Thyroid gland (tissue), 4 donors: ENCODE measurements at regions not wholly inside any gene's neighbourhood (a gene's known extent, or its start where the extent isn't known, plus 50 kb on each side); places are given as distances from the start of the nearest gene placed in this dataset.

Source experiments
- DNase-seq, 2 donors: peaks; one replicate each; pipeline ENCODE4 v3.0.0-alpha.2; 2019
- H3K27ac ChIP-seq, 3 donors: fragments of 200-600 bp; sonication (generic); 1 replicate in 2 of 3; 2 replicates in 1 of 3; pipeline ENCODE4 v1.5.1; 2016 to 2019; ENCODE audit warnings: mild to moderate bottlenecking in 1 of 3, moderate library complexity in 1 of 3
- H3K27me3 ChIP-seq: fragments of 200-600 bp; sonication (generic); one replicate; pipeline ENCODE4 v1.5.1; 2019
- H3K36me3 ChIP-seq, 2 donors: fragments of 200-600 bp; sonication (generic); one replicate each; pipeline ENCODE4 v1.5.1; 2016 to 2019
- H3K4me1 ChIP-seq, 2 donors: fragments of 200-600 bp; sonication (generic); one replicate each; pipeline ENCODE4 v1.5.1; 2017 to 2019
- H3K4me3 ChIP-seq, 3 donors: fragments of 200-600 bp; sonication (generic); replicated peaks in 1 of 3; 1 replicate in 2 of 3; 2 replicates in 1 of 3; pipeline ENCODE4 v1.5.1; 2016; ENCODE audit warnings: mild to moderate bottlenecking in 1 of 3
- H3K9me3 ChIP-seq: fragments of 200-600 bp; sonication (generic); one replicate; pipeline ENCODE4 v1.5.1; 2017
- CTCF ChIP-seq, 6 experiments: fragments of 200-600 bp in 3 of 6; fragments of 450-650 bp in 3 of 6; sonication (generic) in 3 of 6; IDR thresholded peaks; one replicate each; pipeline ENCODE4 v1.5.1; 2016 to 2019; ENCODE audit warnings: antibody characterized with exemption in 6 of 6, mild to moderate bottlenecking in 2 of 6, inconsistent platforms in 1 of 6, moderate library complexity in 1 of 6
- POLR2A ChIP-seq, 2 donors: fragments of 450-650 bp; IDR thresholded peaks; one replicate each; pipeline ENCODE4 v1.6.1; 2017; ENCODE audit warnings: antibody characterized with exemption in 2 of 2, mild to moderate bottlenecking in 2 of 2, moderate library complexity in 1 of 2
- WGBS, 2 donors: methylation state at CpG; one replicate each; pipeline ENCODE4 v1.1.5; 2017; 5-methylcytosine and 5-hydroxymethylcytosine counted together
- intact Hi-C: fragments of 100-400 bp; cut with DNase I; formaldehyde crosslinking; loops from one replicate; pipeline ENCODE4 v1.15.1; 2023

- intact Hi-C loops: no loop called here
- Histone ChIP-seq H3K27me3 (no peaks in the 10 kb centered on the region), H3K36me3 (no peaks in the 10 kb centered on the region), H3K4me3 (no peak overlapping the region), H3K27ac (peak overlapping the region; percentile 82 to 89 (median 83)), H3K4me1 (peaks cover 36 to 62% of the 10 kb centered on the region in 2 donors), H3K9me3 (no peaks in the 10 kb centered on the region)
- 72 to 76% methylated on average over 3 of the region's 3 CpGs for WGBS, 2 donors
- no peak for DNase-seq
- TF ChIP-seq CTCF (IDR thresholded peaks at IDR 0.05) (no peak), POLR2A (IDR thresholded peaks at IDR 0.05) (no peak)
Measured at GRCh38 chr3:143208976-143209714, 89.6 kb downstream of the CHST2 start.

GRCh38 chr3:143209715-143210059 lies 90.1 kb downstream of the CHST2 start:
- WGBS, 2 donors: 25 to 29% methylated on average over 4 of the region's 4 CpGs
- Histone ChIP-seq H3K36me3 (no peaks in the 10 kb centered on the region), H3K4me1 (peaks cover 36 to 62% of the 10 kb centered on the region in 2 donors), H3K27me3 (no peaks in the 10 kb centered on the region), H3K27ac (peak overlapping the region; percentile 82 to 89 (median 83)), H3K4me3 (no peak overlapping the region), H3K9me3 (no peaks in the 10 kb centered on the region)
- DNase-seq: peak in 1 of 2 donors; percentile 12
- intact Hi-C loops: no loop called here
- TF ChIP-seq CTCF (IDR thresholded peaks at IDR 0.05): no peak
- TF ChIP-seq POLR2A (IDR thresholded peaks at IDR 0.05): no peak

- no peaks in the 10 kb centered on the region for H3K9me3 ChIP-seq
- intact Hi-C loops: no loop called here
- TF ChIP-seq POLR2A (IDR thresholded peaks at IDR 0.05) (peak in 1 of 2 donors; percentile 15), CTCF (IDR thresholded peaks at IDR 0.05) (no peak)
- peaks cover 36 to 62% of the 10 kb centered on the region in 2 donors for H3K4me1 ChIP-seq
- H3K4me3 ChIP-seq: no peak overlapping the region
- no peaks in the 10 kb centered on the region for H3K27me3 ChIP-seq
- DNase-seq: peak in 1 of 2 donors; percentile 18
- H3K27ac ChIP-seq: peak overlapping the region; percentile 82 to 89 (median 83)
- 11 to 16% methylated on average over 2 of the region's 2 CpGs for WGBS, 2 donors
- H3K36me3 ChIP-seq: no peaks in the 10 kb centered on the region
Measured at GRCh38 chr3:143210141-143210540, 90.6 kb downstream of the CHST2 start.

- H3K36me3 ChIP-seq: no peaks in the 10 kb centered on the region
- DNase-seq: no peak
- no peak overlapping the region for H3K27ac ChIP-seq
- TF ChIP-seq CTCF (IDR thresholded peaks at IDR 0.05) (no peak), POLR2A (IDR thresholded peaks at IDR 0.05) (no peak)
- H3K4me3 ChIP-seq: no peak overlapping the region
- peaks cover 16 to 28% of the 10 kb centered on the region in 2 donors for H3K4me1 ChIP-seq
- no peaks in the 10 kb centered on the region for H3K27me3 ChIP-seq
- H3K9me3 ChIP-seq: no peaks in the 10 kb centered on the region
- 89 to 91% methylated on average over 4 of the region's 4 CpGs for WGBS, 2 donors
- intact Hi-C loops: no loop called here
Measured at GRCh38 chr3:143215059-143215458, 95.5 kb downstream of the CHST2 start.
